Sigmoid colon (tissue), 4 donors: ENCODE measurements at regions not wholly inside any gene's neighbourhood (a gene's known extent, or its start where the extent isn't known, plus 50 kb on each side); places are given as distances from the start of the nearest gene placed in this dataset.

ENCODE experiments used
- CTCF ChIP-seq, 4 experiments: fragments of 450-650 bp in 3 of 4; fragments of 200-600 bp in 1 of 4; IDR thresholded peaks; one replicate each; pipeline ENCODE4 v1.5.1; 2016 to 2019; ENCODE audit warnings: antibody characterized with exemption in 4 of 4, mild to moderate bottlenecking in 3 of 4, moderate library complexity in 2 of 4
- POLR2A ChIP-seq, 2 donors: fragments of 450-650 bp; IDR thresholded peaks; one replicate each; pipeline ENCODE4 v1.6.1; 2016; ENCODE audit warnings: antibody characterized with exemption in 2 of 2, mild to moderate bottlenecking in 2 of 2, moderate library complexity in 2 of 2
- POLR2AphosphoS5 ChIP-seq, 4 donors: sonication (generic); formaldehyde crosslinking; IDR thresholded peaks; one replicate each; pipeline ENCODE4 v1.6.1; 2017; ENCODE audit warnings: antibody characterized with exemption in 4 of 4

DNA sequence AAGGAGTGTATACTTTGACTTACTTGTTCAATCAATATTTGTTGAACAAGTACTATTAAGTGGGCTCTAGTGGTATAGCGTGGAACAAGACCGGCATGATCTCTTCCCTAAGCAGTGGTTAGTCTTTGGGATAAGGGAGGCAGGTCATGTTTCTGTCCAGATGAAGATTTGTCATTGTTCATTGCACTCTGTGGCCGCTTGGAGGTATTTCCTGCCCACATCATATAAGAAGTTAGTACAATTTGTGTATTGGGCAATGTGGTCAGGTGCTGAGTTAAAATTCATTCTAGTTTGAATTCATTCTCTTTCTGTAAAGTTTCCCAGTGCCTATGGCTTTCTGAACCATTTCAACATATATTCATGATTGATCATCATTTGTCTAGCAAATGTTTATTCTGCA is 101.1 kb upstream of the SHISA3 start:
- TF ChIP-seq POLR2A (IDR thresholded peaks at IDR 0.05) = no peak
- no peak for TF ChIP-seq POLR2AphosphoS5 (IDR thresholded peaks at IDR 0.05)
- no peak for TF ChIP-seq CTCF (IDR thresholded peaks at IDR 0.05)
